Middle frontal gyrus (tissue), 1 donor: ENCODE measurements at regions not wholly inside any gene's neighbourhood (a gene's known extent, or its start where the extent isn't known, plus 50 kb on each side); places are given as distances from the start of the nearest gene placed in this dataset.

ENCODE experiments used
- DNase-seq: peaks from one replicate; pipeline ENCODE4 v3.0.0-alpha.2; 2015; ENCODE audit warnings: low spot score; ENCODE audit errors: extremely low spot score

- no peak for DNase-seq
Observed at GRCh38 chr3:71873093-71873611, 88.2 kb upstream of the PROK2 start.

DNA sequence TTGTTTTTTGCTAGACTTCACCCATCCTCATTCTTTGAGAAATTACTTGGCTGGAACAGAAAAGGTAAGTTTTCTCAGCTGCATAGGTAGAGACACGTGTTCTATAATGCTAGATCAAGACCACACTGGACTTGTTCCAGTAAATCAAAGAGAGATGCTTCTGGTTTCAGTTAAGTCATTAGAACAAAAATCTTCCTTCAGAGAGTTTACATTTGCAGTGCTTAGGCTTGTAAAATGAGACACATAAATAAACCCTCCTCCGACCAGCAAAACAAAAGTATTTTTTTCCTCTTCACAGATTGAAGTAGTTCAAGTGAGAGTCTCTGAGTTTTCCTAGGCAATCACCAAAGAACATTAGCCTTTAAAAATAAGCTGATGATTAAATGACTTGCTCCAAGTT, 87.3 kb upstream of the PROK2 start:
- DNase-seq, result no peak

DNA sequence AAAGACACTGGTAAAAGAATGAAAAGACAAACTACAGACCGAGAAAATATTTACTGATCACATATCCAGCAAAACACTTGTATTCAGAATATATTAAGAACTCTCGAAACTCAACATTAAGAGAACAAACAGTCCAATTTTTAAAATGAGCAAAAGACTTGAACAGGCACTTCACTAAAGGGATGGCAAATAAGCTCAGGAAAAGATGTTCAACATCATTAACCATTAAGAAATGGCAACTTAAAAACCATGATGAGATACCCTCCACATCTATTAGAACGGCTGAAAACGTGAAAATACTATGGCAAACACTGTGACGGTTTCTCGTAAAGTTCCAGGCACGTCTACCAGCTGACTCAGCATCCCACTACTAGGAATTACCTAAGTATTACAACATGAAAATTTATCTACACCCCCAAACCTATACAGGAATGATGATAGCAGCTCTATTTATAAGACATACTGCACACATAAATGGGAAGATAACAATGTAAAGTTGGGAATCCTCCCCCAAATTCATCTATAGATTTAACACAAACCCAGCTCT, 86.1 kb upstream of the PROK2 start:
- DNase-seq, result no peak

GRCh38 chr3:71868876-71869275, 83.9 kb upstream of the PROK2 start:
- no peak for DNase-seq

DNA sequence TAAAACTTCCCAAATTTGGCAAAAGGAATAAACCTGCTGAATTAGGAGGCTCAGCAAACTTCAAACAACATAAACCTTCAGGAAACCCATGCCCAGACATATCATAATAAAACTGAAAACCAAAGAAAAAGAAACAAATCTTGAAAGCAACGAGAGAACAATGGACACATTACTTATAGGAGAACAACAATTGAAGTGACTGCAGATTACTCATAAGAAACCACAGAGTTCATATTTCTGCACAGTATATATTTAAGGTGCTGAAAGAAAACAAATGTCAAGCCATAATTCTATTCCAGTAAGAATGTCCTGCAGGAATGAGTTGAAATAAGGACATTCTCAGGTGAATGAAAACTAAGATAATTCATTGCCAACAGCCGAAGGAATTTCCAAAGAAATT, 80.8 kb upstream of the PROK2 start:
- DNase-seq, result no peak

DNA sequence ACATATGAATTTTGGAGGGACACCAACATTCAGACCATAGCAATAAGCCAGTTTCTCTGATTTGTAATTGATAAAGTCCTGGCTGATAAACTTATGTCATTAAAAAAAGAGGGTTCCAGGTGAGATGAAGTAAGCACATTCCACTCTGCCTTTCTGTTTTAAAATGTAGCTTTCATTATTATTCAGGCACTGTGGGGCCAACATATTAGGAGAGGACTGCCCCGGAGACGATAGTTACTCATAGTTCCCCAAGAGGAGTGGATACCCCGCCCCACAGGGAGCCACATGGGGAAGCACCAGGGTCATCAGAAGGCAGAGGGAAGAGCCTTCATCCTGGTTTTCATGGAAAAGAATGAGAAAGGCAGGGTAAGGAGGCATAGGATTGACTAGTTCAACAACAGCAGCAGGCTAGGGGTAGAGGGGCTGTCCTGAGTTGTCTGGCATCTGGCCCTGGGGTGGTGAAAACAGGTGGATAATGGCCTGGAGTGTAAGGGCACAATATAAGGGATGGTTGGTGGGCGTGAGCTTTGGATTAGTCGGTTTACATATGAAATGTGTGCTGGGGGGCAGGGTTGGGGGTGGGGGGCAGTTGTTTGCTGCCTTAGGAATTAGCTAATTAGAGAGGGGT, 78.7 kb upstream of the PROK2 start:
- no peak for DNase-seq

DNA sequence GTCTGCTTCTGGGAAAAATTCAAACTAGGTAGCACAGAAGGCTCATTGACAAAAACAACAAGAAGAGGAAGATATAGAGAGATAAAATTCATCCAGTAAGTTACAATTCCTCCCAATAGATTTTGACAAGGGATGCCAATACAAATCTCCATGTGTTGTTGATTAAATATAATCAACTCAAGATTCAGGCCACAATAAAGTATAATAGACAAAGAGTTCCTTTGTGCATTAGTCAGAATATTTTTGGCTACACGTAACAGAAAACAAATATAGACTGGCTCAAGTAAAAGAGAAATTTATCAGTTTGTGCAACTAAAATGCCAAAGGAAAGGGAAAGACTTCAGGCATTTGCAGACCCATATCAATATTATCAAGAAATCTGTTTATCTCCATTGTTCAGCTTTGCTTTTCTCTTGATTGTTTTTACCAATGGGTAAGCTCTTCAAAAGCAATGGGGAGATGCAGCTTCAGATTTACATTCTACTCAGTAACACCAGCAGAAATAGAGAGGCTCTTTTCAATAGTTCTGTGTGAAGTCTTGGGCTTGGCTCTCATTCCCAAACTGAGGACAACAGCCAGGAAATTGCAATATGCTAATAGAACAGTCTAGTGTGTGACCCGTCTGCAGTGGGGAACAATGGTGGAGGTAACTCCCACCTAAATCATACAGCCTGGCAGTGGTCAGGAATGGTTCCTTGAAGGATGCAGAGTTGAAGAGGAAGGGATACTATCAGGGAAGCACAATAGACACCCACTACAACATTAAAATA, 77.6 kb upstream of the PROK2 start:
- DNase-seq, result no peak

GRCh38 chr3:71859123-71859519, 74.2 kb upstream of the PROK2 start:
- DNase-seq, result no peak

DNA sequence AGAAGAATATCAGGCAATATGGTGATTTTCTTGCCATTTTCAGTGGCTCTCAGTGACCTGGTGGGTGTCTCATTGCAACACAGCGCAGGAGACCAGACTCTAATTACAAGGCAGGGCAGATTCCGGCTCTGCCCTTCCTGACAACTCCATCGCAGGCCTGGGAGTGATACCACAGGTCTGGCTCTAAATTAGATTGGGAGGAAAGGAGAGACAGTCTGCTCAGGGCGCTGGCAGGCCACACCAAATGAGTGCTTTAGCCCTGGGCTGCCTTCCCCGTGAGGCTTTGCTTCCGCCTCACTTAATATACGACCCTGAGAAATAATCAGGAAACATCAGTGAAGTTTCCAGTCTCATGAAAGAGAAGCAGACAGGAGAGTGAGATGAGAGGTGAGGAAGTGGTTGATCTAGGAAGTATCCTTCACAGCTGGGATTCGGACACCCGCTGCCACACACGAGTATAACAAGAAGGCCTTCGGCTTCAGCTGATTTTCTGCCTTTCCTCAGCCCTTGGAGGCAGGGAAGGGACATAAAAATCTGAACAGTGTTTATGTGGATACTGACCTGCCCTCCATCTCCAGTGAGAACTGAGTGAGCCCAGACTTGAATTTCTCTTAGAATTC, 73.7 kb upstream of the PROK2 start:
- DNase-seq, result no peak

DNA sequence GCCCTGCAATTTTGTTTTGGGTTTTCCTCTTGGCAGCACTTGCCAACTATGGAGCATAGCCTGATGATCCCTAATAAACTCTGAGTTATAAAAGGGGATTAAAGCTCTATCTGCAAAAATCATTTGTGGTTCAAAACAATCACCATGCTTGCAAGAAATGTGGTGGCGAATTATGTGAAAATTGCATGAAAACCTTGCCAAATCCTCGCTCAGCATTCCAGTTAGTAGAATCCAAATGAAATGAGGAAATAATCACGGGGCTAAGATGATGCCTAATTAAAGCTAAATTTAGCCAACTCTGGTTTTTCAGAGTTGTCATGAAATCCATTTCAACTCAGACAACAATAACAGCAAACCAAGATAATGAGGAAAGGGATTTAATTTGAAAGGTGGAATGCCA, 73.0 kb upstream of the PROK2 start:
- DNase-seq, result no peak

GRCh38 chr3:71854706-71855105, 69.8 kb upstream of the PROK2 start:
- no peak for DNase-seq

DNA sequence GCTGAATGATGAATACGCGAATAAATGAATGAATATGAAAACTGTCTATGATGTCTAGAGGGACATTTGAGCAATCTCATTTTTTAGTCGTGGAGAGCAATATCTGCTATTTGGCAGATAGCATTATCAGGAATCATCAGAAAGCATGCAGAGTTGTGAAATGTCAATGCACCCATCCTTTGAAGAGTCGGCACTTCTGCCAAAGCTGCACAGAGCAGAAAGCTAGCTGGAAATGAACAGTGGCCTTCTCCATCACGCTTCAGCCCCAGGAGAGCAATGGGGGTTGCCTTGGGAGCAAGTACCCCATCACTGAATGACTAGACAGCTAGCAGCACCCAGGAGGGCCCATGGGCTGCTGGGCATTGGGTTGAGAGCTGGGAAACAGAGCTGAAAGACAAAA, 69.1 kb upstream of the PROK2 start:
- DNase-seq, result no peak

GRCh38 chr3:71851878-71852277, 66.9 kb upstream of the PROK2 start:
- DNase-seq, result no peak

GRCh38 chr3:71850654-71851053, 65.7 kb upstream of the PROK2 start:
- DNase-seq, result no peak

DNA sequence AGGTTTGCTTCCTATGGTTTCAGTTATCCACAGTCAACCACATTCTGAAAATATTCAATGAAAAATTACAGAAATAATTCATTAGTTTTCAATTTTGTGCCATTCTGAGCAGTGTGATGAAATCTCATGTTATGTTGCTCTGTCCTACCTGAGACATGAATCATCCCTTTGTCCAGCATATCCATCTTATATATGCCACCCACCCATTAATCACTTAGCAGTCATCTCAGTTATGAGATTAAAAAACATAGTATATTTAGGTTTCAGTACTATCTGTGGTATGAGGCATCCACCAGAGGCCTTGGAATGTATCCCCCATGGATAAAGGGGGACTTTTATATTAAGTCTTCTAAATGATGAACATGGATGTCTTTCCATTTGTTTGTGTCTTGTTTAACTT, 64.7 kb upstream of the PROK2 start:
- no peak for DNase-seq

- DNase-seq, result no peak
Observed at GRCh38 chr3:71847794-71848193, 62.8 kb upstream of the PROK2 start.

DNA sequence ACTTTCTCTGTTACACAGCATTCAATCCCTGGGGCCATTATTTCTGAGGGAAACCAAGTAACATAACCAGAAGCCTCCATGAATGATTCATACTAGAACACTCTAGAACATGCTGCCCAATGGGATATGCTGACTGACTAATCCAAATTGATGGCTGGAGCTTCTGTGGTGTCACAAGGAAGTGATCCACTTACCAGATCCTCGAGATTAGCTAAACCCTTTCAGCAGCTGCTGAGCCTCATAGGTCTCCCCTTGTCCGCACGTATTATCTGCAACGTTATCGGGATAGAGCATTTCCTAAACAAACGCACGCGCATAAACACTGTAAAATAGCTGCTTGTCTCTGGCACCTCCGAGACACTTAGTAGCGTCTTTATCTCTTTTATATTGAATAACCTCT, 61.2 kb upstream of the PROK2 start:
- DNase-seq, result no peak

GRCh38 chr3:71843071-71843470, 58.1 kb upstream of the PROK2 start:
- DNase-seq, result no peak

- DNase-seq, result no peak
Observed at GRCh38 chr3:71838406-71838805, 53.5 kb upstream of the PROK2 start.
